ENCODE measurements at regions not wholly inside any gene's neighbourhood (a gene's known extent, or its start where the extent isn't known, plus 50 kb on each side); places are given as distances from the start of the nearest gene placed in this dataset.

DNA sequence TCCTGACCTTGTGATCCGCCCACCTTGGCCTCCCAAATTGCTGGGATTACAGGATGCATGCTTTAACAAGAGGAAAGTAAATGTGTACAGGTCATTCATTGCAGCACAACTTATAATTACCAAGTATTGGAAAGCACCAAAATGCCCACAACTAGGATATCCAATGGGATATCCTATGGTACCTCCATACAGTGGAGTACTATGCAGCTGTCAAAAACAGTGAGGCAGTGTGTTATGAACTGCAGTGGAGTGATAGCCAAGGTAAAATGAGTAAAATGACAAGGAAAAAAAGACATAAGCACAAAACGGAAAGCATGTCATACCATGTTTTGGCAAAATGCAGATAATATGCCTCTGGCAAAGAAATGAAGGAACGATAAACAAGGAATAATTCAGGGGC, 87.6 kb downstream of the FOXL1 start:
- TF ChIP-seq, protein P1, sequence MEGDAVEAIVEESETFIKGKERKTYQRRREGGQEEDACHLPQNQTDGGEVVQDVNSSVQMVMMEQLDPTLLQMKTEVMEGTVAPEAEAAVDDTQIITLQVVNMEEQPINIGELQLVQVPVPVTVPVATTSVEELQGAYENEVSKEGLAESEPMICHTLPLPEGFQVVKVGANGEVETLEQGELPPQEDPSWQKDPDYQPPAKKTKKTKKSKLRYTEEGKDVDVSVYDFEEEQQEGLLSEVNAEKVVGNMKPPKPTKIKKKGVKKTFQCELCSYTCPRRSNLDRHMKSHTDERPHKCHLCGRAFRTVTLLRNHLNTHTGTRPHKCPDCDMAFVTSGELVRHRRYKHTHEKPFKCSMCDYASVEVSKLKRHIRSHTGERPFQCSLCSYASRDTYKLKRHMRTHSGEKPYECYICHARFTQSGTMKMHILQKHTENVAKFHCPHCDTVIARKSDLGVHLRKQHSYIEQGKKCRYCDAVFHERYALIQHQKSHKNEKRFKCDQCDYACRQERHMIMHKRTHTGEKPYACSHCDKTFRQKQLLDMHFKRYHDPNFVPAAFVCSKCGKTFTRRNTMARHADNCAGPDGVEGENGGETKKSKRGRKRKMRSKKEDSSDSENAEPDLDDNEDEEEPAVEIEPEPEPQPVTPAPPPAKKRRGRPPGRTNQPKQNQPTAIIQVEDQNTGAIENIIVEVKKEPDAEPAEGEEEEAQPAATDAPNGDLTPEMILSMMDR (IDR thresholded peaks at IDR 0.05; ENCODE audit: borderline replicate concordance, extremely low read depth, insufficient read depth), result no peak
- no peaks in the 10 kb centered on the region for H3K9me3 ChIP-seq (ENCODE audit: control insufficient read depth in 2 of 3, insufficient read depth in 1 of 3, low read length in 3 of 3)
- peaks cover 0 to 2% (median 0%) of the 10 kb centered on the region in 3 donors for H3K4me1 ChIP-seq (ENCODE audit: control insufficient read depth in 2 of 3, insufficient read depth in 2 of 3, low read depth in 1 of 3, low read length in 3 of 3)
- no peak overlapping the region for H3K27ac ChIP-seq (ENCODE audit: low read depth in 2 of 2, low read length in 2 of 2)
- H3K4me3 ChIP-seq (ENCODE audit: low read length in 3 of 3), result no peak overlapping the region
- FAIRE-seq (no peak), DNase-seq (no peak)
- intact Hi-C loops (cut with DNase I), result no loop called here
- H3K36me3 ChIP-seq (ENCODE audit: control insufficient read depth in 2 of 3, insufficient read depth in 3 of 3, low read length in 3 of 3), result no peaks in the 10 kb centered on the region
- H3K27me3 ChIP-seq (ENCODE audit: control insufficient read depth, insufficient read depth, low read length), result no peaks in the 10 kb centered on the region
- no peak overlapping the region for H3K9ac ChIP-seq (ENCODE audit: low read length in 3 of 3)

DNA sequence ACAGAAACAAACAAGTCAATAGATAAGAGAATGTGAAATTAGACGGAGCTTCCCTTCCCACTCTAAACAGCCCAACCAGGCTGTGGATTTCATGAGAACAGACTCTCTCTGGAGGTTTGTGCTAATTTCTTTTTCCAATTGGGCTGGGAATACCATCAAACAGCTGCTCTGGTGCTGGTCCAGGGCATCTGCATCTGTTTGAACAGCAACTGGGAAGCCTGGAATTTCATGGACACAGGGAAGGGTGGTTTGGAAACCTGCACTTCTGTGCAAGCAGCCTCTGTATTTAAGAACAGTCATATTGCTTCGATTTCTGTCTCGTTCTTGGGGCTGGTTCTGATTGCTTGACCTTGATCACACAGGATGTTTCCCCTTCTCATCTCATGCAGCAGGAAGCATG, 88.7 kb downstream of the FOXL1 start:
- no peaks in the 10 kb centered on the region for H3K9me3 ChIP-seq (ENCODE audit: control insufficient read depth in 2 of 3, insufficient read depth in 1 of 3, low read length in 3 of 3)
- peaks cover 0 to 2% (median 2%) of the 10 kb centered on the region in 3 donors for H3K4me1 ChIP-seq (ENCODE audit: control insufficient read depth in 2 of 3, insufficient read depth in 2 of 3, low read depth in 1 of 3, low read length in 3 of 3)
- FAIRE-seq, result no peak
- intact Hi-C loops (cut with DNase I), result no loop called here
- no peak overlapping the region for H3K9ac ChIP-seq (ENCODE audit: low read length in 3 of 3)
- TF ChIP-seq, protein P1 (IDR thresholded peaks at IDR 0.05; ENCODE audit: borderline replicate concordance, extremely low read depth, insufficient read depth), result no peak
- H3K4me3 ChIP-seq (ENCODE audit: low read length in 3 of 3), result no peak overlapping the region
- no peaks in the 10 kb centered on the region for H3K27me3 ChIP-seq (ENCODE audit: control insufficient read depth, insufficient read depth, low read length)
- no peaks in the 10 kb centered on the region for H3K36me3 ChIP-seq (ENCODE audit: control insufficient read depth in 2 of 3, insufficient read depth in 3 of 3, low read length in 3 of 3)
- no peak for DNase-seq
- H3K27ac ChIP-seq (ENCODE audit: low read depth in 2 of 2, low read length in 2 of 2), result no peak overlapping the region

GRCh38 chr16:86668136-86668910, 90.0 kb downstream of the FOXL1 start:
- H3K27me3 ChIP-seq (ENCODE audit: control insufficient read depth, insufficient read depth, low read length), result no peaks in the 10 kb centered on the region
- H3K4me3 ChIP-seq (ENCODE audit: low read length in 3 of 3), result no peak overlapping the region
- TF ChIP-seq, protein P1 (IDR thresholded peaks at IDR 0.05; ENCODE audit: borderline replicate concordance, extremely low read depth, insufficient read depth), result no peak
- no peak overlapping the region for H3K27ac ChIP-seq (ENCODE audit: low read depth in 2 of 2, low read length in 2 of 2)
- intact Hi-C loops (cut with DNase I), result no loop called here
- DNase-seq (peak in 2 of 5 donors; percentile 45 to 48), FAIRE-seq (no peak)
- H3K4me1 ChIP-seq (ENCODE audit: control insufficient read depth in 2 of 3, insufficient read depth in 2 of 3, low read depth in 1 of 3, low read length in 3 of 3), result peaks cover 0 to 5% (median 2%) of the 10 kb centered on the region in 3 donors
- H3K9me3 ChIP-seq (ENCODE audit: control insufficient read depth in 2 of 3, insufficient read depth in 1 of 3, low read length in 3 of 3), result no peaks in the 10 kb centered on the region
- H3K36me3 ChIP-seq (ENCODE audit: control insufficient read depth in 2 of 3, insufficient read depth in 3 of 3, low read length in 3 of 3), result no peaks in the 10 kb centered on the region
- no peak overlapping the region for H3K9ac ChIP-seq (ENCODE audit: low read length in 3 of 3)

All from kidney (tissue), 13 donors.